GM21423 (cell line): ENCODE measurements at regions not wholly inside any gene's neighbourhood (a gene's known extent, or its start where the extent isn't known, plus 50 kb on each side); places are given as distances from the start of the nearest gene placed in this dataset.
"Not testable (repeated sequence)": the region's sequence is repeated elsewhere in the genome, so short reads cannot be mapped to it uniquely, and the experiment has no call there.

Experiments used
- ATAC-seq: cut with Tn5 transposase; IDR thresholded peaks from one replicate; pipeline ENCODE4 v1.9.1; 2021; ENCODE audit warnings: mild to moderate bottlenecking, moderate library complexity; ENCODE audit not compliant: unreplicated experiment

DNA sequence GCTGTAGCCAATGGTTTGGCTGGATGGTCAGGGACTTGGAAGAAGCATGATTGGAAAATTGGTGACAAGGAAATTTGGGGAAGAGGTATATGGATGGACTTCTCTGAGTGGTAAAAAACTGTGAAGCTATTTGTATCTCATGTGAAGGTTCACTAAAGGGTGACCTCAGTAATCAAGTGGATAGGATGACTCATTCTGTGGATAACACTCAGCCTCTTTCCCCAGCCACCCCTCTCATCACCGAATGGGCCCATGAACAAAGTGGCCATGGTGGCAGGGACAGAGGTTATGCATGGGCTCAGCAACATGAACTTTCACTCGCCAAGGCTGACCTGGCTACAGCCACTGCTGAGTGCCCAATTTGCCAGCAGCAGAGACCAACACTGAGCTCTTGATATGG is 127.3 kb upstream of the ZC3H12C start:
- not testable (repeated sequence) for ATAC-seq

DNA sequence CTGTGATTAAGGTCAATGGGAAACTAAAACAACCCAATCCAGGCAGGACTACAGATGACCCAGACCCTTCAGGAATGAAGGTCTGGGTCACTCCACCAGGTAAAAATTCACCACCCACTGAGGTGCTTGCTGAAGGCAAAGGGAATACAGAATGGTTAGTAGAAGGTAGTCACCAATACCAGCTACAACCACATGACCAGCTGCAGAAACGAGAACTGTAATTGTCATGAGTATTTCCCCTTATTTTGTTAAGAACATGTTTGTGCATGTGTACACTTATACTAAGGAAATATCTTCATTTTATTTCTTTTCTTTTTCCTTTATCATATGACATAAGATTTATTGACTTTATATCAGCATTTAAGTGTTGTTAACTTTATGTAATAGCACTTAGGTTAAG is 126.1 kb upstream of the ZC3H12C start:
- not testable (repeated sequence) for ATAC-seq

DNA sequence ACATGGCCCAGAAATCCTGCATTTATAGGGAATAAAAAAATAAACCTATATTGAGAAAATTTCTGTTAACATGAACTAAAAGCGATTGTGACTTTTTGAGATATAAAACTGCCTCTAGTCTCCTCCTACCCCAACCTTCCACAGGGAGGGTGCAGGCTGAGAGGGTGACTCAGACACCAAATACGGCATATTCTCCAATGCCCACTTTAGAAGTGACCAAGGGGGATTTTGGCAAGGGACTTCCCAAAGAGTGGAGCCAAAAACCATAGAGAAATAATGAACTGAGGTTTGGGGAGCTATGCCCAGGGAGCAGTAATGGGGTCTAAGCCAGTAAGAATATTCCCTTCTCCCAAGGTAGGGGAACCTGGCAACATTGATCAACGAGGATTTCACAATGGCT is 124.9 kb upstream of the ZC3H12C start:
- ATAC-seq, result no peak

DNA sequence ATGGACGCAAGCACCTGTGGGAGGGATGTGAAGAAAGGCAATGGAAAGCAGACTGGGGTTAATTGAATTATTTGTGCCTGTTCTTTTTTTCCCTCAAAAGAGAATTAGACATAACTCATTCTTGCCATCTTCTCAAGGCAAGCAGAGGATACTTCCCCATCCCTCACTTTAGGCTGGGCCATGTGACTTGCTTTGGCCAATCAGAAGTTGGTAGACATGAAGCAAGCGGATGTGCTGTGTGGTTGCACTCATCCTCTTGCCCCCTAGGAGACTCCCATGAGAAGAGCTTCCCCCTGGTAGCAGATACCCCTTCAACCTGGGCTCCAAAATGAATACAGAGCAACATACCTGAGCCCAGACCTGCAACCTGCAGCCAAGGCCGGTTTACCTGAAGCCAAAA is 124.4 kb upstream of the ZC3H12C start:
- ATAC-seq, result no peak

DNA sequence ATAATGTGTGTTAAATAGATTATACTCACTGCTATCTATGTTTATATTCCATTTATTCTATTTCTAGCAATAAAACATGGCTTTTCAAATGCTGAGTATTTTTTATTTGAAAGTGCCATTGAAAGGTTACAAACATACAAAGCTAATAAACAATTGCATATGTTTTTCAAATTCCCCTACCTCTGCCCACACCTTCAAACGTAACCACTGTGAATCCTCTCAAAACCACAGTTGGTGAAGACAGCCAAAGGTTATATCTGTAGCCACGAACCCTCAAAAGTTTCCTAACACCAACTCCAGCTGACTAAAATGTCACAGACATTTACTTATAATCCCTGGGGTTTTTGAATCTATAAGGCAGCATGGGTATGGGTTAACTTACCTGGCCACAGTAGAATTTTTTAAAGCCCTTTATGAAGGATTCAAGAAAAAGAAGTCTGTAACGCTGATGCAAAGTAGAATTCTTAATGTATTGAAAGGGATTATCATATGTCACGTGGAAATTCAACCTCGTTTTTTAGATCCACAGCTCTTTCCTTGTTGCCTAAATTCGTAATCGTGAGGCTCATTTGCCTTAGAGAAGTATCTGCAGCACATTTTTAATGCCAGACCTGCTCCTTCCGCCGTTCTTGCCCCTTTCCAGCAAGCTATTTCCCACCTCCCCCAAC is 122.5 kb upstream of the ZC3H12C start:
- ATAC-seq, result peak; percentile 65

DNA sequence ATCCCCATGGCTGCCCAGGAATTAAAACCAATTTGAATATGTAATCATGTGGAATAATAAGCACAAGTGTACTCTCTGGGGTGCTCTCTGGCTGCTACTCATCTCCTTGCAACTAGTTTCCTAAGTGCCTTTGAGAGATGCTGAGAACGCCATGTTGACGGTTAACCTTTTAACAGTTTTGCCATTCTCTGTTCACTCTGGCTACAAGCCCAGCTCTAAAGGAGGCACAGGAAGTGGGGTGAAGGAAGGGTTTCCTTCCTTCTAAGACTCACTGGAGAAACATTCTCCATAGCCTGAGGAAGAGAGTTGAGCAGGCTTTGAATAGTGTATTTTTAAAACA is 122.0 kb upstream of the ZC3H12C start:
- peak; percentile 24 for ATAC-seq

DNA sequence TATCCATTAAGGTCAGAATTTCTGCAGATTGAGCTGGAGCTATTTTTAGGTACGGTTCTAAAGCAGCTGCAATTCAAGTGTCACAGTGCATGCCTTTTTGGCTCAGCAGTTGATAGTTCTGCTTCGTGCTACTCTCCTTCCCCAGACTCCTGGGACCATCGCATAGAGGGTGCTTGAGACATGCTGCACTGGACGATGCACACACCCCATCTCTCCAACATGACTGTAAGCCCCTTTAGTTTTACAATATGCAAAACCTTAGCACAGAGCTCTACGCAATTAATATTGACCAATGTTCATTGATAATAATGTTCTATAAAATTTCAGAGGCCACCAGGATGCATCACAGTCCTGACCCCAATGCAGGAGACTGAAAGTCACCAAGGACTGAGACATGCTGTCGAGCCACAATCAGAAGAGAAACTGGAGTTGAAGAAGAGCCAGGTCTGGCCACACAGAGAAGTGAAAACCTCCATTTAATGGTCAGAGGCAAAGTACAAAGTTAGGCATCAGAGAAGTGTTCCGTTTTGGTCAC is 120.9 kb upstream of the ZC3H12C start:
- ATAC-seq, result peak; percentile 57

DNA sequence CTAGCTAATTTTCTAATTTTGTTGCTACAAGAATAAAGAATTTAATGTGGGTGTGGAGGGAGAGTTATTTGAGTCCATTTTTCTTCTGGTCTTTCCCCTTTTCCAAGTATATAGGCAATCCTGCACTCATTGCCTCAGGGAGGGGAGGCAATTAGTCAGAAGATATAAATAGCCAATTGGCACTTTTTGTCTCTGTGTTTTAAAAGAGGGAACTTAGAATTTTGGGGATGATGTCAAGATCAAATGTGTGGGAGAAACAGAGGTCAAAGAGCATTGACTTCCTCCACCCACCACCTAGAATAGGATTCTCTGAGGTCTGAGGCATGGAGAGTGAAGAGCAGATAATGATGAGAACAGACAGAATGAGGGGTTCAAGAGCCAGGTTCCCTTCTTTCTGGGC is 120.3 kb upstream of the ZC3H12C start:
- ATAC-seq, result no peak

DNA sequence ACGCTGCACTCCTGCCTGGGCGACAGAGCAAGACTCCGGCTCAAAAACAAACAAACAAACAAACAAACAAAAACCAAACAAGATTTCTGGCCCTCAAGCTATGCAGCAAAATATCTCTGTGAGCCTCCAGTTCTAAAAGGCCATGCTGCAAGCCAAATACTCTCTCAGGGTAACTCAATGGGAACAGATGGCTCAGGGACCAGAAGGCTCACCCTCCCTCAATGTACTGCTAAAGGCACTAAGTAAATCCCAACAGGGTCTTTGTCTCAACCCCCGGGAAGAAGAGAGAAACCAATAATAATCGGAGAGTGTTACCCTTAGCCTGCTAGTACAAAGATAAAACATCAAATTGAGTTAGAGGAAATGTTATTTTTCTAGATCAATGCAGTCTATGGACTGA is 119.7 kb upstream of the ZC3H12C start:
- ATAC-seq, result no peak

DNA sequence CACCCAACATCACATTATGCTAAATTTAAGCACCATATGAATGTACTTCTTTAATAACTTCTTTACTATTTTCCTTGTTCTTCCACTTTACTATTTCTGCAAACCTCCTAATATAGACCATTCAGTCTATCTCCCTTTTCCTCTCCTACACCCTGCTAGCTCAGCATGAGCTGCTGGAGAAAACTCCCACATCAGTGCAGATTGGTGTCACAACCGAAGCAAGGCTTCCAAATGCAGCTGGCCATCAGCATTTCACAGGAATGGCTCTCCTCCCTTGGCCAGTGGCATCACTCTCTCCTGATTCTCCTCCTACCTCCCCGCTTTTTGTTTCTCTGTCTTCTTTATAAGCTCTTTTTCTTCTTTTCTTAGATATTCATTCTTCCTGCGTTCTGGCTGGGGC is 118.7 kb upstream of the ZC3H12C start:
- no peak for ATAC-seq

DNA sequence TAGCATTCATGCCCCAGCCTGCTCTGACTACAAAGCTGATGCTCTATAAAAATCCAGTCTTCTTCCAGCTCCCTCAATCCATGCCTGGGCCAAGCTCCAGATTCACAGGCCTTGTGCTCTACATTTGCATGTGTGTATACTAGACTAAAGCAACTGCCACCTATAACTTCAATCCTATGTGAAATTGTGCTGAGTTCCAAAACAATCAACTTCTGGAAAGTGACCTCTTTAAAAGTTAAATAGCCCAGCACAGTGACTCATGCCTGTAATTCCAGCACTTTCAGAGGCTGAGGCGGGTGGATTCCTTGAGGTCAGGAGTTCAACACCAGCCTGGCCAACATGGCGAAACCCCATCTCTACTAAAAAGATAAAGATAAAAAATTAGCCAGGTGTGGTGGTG is 114.3 kb upstream of the ZC3H12C start:
- no peak for ATAC-seq

DNA sequence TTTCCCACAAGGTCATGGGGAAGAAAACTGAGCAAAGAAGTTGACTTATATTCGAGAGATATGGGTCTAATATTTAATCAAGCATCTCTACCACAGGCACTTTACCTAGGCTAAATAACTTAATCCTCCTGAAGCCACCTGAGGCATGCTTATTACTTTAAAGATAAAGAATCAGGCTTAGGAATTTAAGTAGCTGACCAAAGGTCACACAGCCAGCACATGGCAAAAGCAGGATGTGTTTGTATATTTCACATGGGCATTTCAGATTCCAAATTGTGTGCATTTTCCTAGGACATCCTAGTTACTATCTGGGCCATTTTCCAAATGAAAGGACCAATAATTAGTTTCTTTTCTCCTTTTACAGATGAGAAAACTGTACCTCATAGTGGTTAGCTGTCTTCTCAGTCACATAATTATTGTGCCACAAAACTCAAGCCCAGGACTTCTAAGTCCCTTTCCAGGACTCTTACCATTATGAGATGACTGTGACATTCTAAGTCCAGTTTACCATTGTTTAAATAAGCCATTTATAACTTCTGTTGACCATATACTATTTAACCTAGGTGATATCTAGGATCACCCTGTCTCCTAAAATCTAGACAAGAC is 112.1 kb upstream of the ZC3H12C start:
- ATAC-seq, result no peak

DNA sequence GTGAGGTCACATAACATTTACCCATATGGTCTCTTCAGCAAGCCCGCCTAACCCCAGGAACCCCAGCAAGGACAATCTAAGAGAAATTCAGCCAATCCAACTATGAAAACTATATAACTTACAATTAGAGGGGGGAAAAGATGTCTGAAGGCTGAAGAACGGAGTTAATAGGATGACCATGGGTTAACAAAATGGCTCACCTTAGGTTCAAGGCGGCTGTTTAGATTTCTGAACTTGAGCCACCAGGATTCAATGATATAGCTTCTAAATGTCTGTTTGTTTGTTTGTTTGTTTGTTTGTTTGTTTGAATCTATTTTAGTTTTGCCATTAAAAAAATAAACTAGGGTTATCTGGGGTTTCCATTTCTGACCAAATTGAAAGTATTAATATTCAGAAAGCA is 109.8 kb upstream of the ZC3H12C start:
- ATAC-seq, result no peak

DNA sequence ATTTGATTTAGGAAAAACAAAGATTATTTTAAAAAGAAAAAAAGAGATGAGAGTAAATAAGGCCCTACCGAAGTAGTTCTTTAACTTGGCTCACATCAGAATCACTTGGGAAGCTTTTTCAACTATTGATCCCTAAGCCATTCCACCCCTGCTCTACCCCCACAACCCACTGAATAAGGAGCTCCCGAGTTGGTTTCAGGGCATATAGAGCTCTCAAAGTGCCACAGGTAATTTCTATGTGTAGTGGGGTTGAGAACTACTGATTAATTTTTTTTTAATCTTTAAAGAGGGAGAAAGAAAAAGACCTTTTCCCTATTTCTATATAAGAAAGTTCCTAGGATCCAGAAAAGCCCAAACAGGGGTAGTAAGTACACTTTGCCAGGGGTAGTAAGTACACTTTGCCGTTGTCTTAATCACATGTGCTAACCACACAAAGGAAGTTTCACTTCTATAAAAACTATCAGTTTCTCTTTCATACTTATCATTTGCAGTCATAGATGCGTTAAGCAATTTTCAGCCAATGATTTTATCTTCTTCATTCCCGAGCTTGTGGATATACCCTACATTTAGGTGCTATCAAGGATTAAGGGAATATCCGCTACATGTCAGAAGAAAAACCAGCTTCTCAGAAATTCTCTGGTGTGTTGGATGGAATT is 108.4 kb upstream of the ZC3H12C start:
- peak; percentile 98 for ATAC-seq

DNA sequence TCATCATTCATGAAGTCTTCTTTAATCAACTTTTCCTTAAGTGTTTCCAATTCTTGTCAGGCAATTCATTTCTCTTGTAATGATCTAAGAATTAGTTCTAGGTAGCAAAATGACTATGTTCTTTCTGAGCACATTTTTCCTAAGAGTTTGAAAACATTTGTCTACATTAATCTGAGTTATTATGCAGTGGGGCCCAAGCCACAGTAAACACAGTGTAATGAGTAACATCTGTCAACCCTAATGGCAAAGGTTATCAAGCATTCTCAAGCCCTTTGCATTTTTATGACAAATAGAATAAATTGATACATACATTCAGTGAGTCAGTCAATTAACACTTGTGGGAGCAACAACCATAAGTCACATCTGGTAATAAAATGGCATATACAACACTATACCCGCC is 106.7 kb upstream of the ZC3H12C start:
- ATAC-seq, result no peak

DNA sequence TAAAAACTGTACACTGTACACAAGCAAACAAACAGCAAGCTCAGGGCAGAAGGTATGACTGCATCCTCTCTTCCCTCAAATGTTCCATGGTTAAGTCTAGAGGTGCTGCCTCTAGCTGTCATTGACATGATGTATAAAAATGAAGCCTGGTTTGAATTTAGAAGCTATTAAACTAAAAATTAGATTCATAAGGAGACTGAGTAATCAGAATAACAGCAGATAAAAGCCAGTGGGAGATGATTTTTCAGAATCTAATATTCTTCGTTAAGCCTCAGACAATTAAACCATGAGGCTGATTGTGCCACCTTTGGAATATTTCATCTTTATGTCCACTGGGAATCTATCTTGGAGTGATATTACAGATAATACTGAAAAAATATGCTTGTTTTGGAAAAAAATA is 101.4 kb upstream of the ZC3H12C start:
- no peak for ATAC-seq

DNA sequence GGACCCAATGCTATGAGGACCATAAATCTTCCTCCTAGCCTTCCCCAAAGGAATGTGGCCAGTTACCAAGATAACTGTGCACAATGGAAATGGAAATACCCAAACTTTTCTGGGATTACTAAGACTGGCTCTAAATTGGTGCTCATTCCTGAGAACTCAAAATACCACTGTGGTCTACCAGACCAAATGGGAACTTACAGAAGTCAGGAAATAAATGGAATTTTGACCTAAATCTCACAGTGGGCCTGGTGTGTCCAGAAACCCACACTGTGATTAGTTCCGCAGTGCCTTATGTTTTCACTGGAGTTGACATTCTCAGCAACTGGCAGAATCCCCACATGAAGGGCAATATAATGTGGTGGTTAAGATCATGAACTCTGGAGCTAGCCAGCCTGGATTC is 99.4 kb upstream of the ZC3H12C start:
- no peak for ATAC-seq

DNA sequence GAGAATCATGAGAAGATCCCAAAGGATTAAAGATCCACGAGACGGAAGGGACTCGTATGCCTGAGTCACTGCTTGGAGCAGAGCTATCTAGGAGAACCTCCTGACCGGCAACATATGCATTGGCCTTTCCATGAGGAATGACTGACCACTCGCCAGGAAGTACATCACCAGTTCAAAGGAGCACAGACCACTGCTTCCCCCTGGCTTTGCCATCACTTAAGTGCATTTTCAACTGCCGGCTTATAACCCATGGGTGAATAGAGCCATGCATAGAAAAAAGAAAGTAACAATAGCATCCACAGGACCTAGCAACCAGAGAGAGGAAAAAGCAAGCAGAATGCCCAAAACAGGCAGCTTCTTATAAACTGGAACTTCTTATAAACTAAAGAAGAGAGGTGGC is 98.3 kb upstream of the ZC3H12C start:
- ATAC-seq, result no peak

DNA sequence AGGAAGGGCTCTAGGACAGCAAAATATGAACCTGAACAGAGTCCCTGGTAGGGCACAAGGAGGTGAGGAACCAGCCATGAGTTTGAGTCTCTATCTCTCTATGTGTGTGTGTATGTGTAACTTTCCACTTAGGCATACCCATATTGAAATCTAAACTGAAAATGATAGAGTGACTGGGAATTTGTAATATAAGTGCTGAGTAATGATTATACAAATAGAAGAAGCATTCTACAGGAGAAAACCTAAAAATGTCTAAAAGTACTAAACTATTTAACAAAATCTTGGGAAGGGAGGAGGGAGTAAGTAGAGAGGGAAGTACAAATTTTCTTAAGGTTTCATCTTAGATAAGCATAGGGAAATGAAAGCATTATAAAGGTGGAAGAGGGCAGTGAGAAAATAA is 97.1 kb upstream of the ZC3H12C start:
- no peak for ATAC-seq

DNA sequence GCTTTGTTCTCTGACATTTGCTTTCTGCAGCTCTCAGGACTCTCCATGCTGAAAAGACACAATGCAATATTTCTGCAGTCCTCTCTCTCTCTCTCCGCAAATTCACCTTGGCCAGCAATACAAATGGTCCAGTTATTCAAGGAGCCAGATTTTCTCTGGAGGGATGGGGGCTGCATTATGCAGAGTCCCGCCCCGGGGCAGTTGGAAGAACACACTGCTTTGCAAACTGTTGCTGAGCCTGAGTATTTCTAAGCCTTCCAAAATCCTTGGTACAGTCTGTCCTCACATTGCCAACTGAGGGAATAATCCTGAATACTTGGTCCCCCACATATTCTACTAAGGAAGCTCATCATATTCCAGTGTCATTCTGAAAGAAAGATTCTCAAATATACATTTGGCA is 94.3 kb upstream of the ZC3H12C start:
- no peak for ATAC-seq

DNA sequence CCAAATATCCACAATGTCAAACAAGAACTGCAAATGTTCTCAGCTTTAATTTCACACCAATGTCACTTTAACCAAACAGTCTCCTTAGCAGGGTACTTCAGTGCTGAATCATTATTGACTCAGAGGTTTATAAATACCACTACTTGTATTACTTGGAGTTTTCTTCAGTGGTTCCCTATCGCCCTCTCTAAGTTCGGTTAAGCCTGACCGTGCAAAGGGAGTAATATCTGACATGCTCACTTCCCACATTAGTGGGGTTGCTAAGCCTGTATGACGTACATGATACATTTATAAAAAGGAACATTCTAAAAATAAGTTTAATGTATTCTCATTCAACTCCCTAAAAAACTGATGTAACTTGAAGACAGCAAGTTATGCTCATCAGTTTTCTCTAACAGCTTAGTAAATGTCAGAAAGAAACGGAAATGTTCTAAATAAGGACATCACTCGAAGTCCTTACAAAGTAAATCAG is 93.1 kb upstream of the ZC3H12C start:
- peak; percentile 97 for ATAC-seq

DNA sequence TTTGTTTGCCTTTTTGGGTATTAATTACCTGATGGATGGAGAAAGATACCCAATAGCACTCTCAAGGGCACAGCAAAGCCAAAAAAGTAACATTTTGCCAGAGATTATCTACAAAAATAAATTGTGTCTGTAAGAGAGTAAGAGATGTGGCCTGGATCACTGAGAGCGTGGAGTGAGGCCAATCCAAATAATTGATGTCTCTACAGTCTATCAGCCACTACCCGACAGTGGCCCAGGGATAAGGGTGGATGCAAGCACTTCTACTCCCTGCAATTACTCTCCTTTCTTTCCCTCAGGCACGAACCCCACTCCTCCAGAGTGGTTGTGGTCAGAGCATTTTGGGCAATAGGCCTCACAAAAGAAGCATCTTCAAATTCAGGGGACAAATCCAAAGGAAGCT is 92.3 kb upstream of the ZC3H12C start:
- no peak for ATAC-seq
